Neural progenitor cell (in vitro differentiated cells): ENCODE measurements at regions not wholly inside any gene's neighbourhood (a gene's known extent, or its start where the extent isn't known, plus 50 kb on each side); places are given as distances from the start of the nearest gene placed in this dataset.

Experiments used
- EZH2 ChIP-seq: fragments of 200-600 bp; sonication (generic); IDR thresholded peaks from 2 replicates; pipeline ENCODE4 v1.6.1; 2017; ENCODE audit warnings: antibody characterized with exemption, mild to moderate bottlenecking, moderate library complexity
- TF ChIP-seq, protein P1 (sequence below): fragments of 200-600 bp; sonication (generic); IDR thresholded peaks from 2 replicates; pipeline ENCODE4 v1.5.1; 2017; ENCODE audit warnings: antibody characterized with exemption, mild to moderate bottlenecking

DNA sequence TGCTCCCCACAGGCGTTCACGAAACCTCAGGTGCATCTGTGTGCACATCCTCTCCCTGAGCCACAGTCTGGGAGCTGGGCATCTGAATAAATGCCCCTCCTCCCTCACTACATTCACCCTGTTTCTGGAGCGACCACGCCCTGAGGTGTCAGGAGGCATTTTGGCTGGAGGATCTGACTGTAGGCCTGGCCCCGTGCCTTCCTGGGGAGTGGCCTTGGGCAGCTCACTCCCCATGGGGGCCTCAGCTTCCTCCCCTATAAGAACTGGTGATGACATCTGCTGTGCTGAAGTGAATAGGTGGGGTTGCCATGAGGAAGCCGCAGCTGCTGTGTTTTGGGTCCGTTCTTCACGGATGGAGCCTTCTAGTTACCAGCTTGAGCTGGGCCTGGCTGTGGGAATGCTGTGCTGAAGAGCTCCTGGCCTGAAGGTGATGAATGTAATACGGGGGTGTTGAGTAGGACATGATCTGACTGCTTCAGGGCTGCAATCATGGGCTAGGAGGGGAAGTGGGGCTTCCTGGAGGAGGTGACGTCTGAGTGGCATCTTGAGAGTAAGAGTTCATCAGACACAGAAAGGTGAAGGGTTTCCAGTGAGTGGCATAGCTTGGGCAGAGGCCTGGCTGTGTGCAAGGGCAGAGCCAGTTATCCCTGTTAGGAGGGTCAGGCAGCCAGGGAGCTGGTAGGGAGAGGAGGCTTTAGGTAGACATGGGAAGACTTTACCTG, 58.2 kb downstream of the GLI2 start:
- TF ChIP-seq, protein P1, sequence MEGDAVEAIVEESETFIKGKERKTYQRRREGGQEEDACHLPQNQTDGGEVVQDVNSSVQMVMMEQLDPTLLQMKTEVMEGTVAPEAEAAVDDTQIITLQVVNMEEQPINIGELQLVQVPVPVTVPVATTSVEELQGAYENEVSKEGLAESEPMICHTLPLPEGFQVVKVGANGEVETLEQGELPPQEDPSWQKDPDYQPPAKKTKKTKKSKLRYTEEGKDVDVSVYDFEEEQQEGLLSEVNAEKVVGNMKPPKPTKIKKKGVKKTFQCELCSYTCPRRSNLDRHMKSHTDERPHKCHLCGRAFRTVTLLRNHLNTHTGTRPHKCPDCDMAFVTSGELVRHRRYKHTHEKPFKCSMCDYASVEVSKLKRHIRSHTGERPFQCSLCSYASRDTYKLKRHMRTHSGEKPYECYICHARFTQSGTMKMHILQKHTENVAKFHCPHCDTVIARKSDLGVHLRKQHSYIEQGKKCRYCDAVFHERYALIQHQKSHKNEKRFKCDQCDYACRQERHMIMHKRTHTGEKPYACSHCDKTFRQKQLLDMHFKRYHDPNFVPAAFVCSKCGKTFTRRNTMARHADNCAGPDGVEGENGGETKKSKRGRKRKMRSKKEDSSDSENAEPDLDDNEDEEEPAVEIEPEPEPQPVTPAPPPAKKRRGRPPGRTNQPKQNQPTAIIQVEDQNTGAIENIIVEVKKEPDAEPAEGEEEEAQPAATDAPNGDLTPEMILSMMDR, result no peak
- no peak for TF ChIP-seq EZH2
